ENCODE measurements at regions not wholly inside any gene's neighbourhood (a gene's known extent, or its start where the extent isn't known, plus 50 kb on each side); places are given as distances from the start of the nearest gene placed in this dataset.

DNA sequence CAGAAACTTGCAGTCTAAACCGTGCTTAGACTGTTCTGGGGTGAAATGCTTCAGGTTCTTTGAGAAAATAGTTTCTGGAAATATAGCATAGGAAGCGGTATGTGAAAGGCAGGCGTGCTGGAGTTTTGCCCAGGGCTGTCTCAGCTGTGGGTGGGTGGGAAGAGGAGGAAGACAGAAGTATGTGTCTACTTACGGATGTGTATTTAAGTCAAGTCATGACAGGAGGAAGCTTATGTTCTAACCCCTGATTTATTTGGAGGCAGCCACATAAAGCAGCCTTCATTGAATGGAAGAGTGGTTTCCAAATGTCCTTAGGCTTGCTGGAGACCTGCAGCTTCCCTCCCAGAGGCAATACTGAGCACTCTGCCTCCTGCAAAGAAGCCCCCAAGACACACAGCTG is 126.8 kb upstream of the ADRA1D start:
- no peak for TF ChIP-seq CTCF (IDR thresholded peaks at IDR 0.05 in 2 of 3, conservative IDR thresholded peaks at IDR 0.05 in 1 of 3; ENCODE audit: control insufficient read depth in 2 of 3, extremely low read depth in 1 of 3, insufficient read depth in 1 of 3, low read depth in 3 of 3, low read length in 3 of 3)
- TF ChIP-seq STAT3 (IDR thresholded peaks at IDR 0.05; ENCODE audit: low read depth, low read length) = no peak
- no peak for TF ChIP-seq CHD2 (IDR thresholded peaks at IDR 0.05; ENCODE audit: borderline replicate concordance, low read depth, low read length)
- no peak for TF ChIP-seq TARDBP (IDR thresholded peaks at IDR 0.05; ENCODE audit: borderline replicate concordance)
- TF ChIP-seq POLR2A (IDR thresholded peaks at IDR 0.05; ENCODE audit: low read depth, low read length) = no peak
- no peak for TF ChIP-seq EZH2 (IDR thresholded peaks at IDR 0.05; ENCODE audit: borderline replicate concordance, control insufficient read depth, low read depth, low read length)
- no peak for TF ChIP-seq SMAD1 (IDR thresholded peaks at IDR 0.05; ENCODE audit: low read depth, partially characterized antibody)
- TF ChIP-seq SMARCA5 (IDR thresholded peaks at IDR 0.05) = no peak
- TF ChIP-seq NFIC (IDR thresholded peaks at IDR 0.05; ENCODE audit: low read depth, low read length) = no peak
- no peak for TF ChIP-seq DPF2 (IDR thresholded peaks at IDR 0.05)
- TF ChIP-seq POLR2AphosphoS5 (IDR thresholded peaks at IDR 0.05; ENCODE audit: low read length) = no peak
- TF ChIP-seq SREBF2 (IDR thresholded peaks at IDR 0.05; ENCODE audit: low read length) = no peak
- TF ChIP-seq ZNF274 (IDR thresholded peaks at IDR 0.05; ENCODE audit: insufficient read depth, insufficient read length) = no peak
- TF ChIP-seq FOXK2 (IDR thresholded peaks at IDR 0.05) = no peak

Data from GM12878 (cell line).